Astrocyte (in vitro differentiated cells and primary cell): ENCODE measurements at regions not wholly inside any gene's neighbourhood (a gene's known extent, or its start where the extent isn't known, plus 50 kb on each side); places are given as distances from the start of the nearest gene placed in this dataset.

Experiments used
- DNase-seq: peaks from one replicate; pipeline ENCODE4 v3.0.0-alpha.2; 2010; ENCODE audit warnings: low read depth
- FAIRE-seq: peaks from 2 replicates; lab custom pipeline; 2011; peaks lifted over from hg19 to GRCh38; lab: Jason Lieb, UNC
- H2AFZ ChIP-seq: 2 replicates; pipeline ENCODE4 v1.6.0; 2012; ENCODE audit warnings: low read depth, low read length, inconsistent platforms
- H3K27ac ChIP-seq: 2 replicates; pipeline ENCODE4 v1.5.1; 2011; ENCODE audit warnings: low read depth, low read length, inconsistent platforms
- H3K27me3 ChIP-seq: 2 replicates; pipeline ENCODE4 v1.6.0; 2011; ENCODE audit warnings: low read length, inconsistent platforms; ENCODE audit not compliant: insufficient read depth
- H3K36me3 ChIP-seq: 2 replicates; pipeline ENCODE4 v1.5.1; 2011; ENCODE audit warnings: low read length, inconsistent platforms; ENCODE audit not compliant: insufficient read depth
- H3K4me1 ChIP-seq: 2 replicates; pipeline ENCODE4 v1.5.1; 2011; ENCODE audit warnings: low read length, inconsistent platforms; ENCODE audit not compliant: insufficient read depth
- H3K4me2 ChIP-seq: 2 replicates; pipeline ENCODE4 v1.6.0; 2012; ENCODE audit warnings: low read length, inconsistent platforms
- H3K4me3 ChIP-seq: 2 replicates; pipeline ENCODE4 v1.5.1; 2011; ENCODE audit warnings: low read depth, mild to moderate bottlenecking, low read length, inconsistent platforms; ENCODE audit not compliant: insufficient read depth
- H3K79me2 ChIP-seq: 2 replicates; pipeline ENCODE4 v1.6.0; 2012; ENCODE audit warnings: mild to moderate bottlenecking, low read length, inconsistent platforms; ENCODE audit not compliant: insufficient read depth
- H3K9ac ChIP-seq: 2 replicates; pipeline ENCODE4 v1.6.0; 2012; ENCODE audit warnings: mild to moderate bottlenecking, low read length, inconsistent platforms
- H3K9me3 ChIP-seq: 2 replicates; pipeline ENCODE4 v1.5.1; 2012; ENCODE audit warnings: low read depth, mild to moderate bottlenecking, low read length, inconsistent platforms; ENCODE audit not compliant: insufficient read depth
- H4K20me1 ChIP-seq: 2 replicates; pipeline ENCODE4 v1.6.0; 2012; ENCODE audit warnings: low read length, inconsistent platforms; ENCODE audit not compliant: insufficient read depth
- H3K27ac Mint-ChIP-seq: one replicate; pipeline ENCODE4 v1.8.0; 2021; ENCODE audit warnings: mild to moderate bottlenecking, mixed read lengths; ENCODE audit not compliant: unreplicated experiment
- H3K27me3 Mint-ChIP-seq: one replicate; pipeline ENCODE4 v1.8.0; 2021; ENCODE audit warnings: low read depth, mixed read lengths; ENCODE audit not compliant: unreplicated experiment
- H3K36me3 Mint-ChIP-seq: one replicate; pipeline ENCODE4 v1.8.0; 2021; ENCODE audit warnings: low read depth, mixed read lengths; ENCODE audit not compliant: unreplicated experiment
- H3K4me1 Mint-ChIP-seq: one replicate; pipeline ENCODE4 v1.8.0; 2021; ENCODE audit warnings: low read depth, mixed read lengths; ENCODE audit not compliant: unreplicated experiment
- H3K4me3 Mint-ChIP-seq: one replicate; pipeline ENCODE4 v1.8.0; 2021; ENCODE audit warnings: mild to moderate bottlenecking, moderate library complexity, mixed read lengths; ENCODE audit not compliant: unreplicated experiment
- H3K9me3 Mint-ChIP-seq: one replicate; pipeline ENCODE4 v1.8.0; 2021; ENCODE audit warnings: mild to moderate bottlenecking, mixed read lengths; ENCODE audit not compliant: unreplicated experiment
- CTCF ChIP-seq: IDR thresholded peaks from 2 replicates; pipeline ENCODE4 v1.5.1; 2011; ENCODE audit warnings: low read depth, mild to moderate bottlenecking, inconsistent platforms, low read length, moderate library complexity; ENCODE audit not compliant: insufficient read depth
- EZH2 ChIP-seq: IDR thresholded peaks from 2 replicates; pipeline ENCODE4 v1.6.1; 2012; ENCODE audit warnings: mild to moderate bottlenecking, low read length, inconsistent platforms; ENCODE audit not compliant: insufficient read depth

DNA sequence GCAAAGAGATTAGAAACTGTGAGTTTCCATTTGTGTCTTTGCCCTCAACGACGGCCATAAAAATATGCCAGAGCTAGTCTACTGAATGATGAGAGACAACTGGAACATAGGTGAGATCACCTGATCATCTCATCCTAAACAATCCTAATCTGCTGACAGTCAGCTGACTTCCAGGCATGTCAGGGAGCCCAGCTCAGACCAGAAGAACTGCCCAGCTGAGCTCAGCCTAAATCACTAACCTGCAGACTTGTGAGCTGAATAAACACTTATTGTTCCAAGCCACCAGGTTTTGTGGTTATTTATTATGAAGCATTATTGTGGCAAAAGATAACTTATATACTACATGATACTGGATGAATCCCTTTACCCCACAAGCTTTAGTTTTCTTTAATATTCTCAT lies 118.9 kb upstream of the PLEKHG7 start:
- no peaks in the 10 kb centered on the region for H3K79me2 ChIP-seq
- H3K4me1 Mint-ChIP-seq, result peaks cover 2% of the 10 kb centered on the region
- no peak overlapping the region for H3K27ac ChIP-seq
- FAIRE-seq, result no peak
- no peaks in the 10 kb centered on the region for H3K36me3 ChIP-seq
- no peaks in the 10 kb centered on the region for H3K4me1 ChIP-seq
- no peak overlapping the region for H3K27ac Mint-ChIP-seq
- H3K9me3 ChIP-seq, result no peaks in the 10 kb centered on the region
- H3K27me3 ChIP-seq, result no peaks in the 10 kb centered on the region
- H3K4me3 ChIP-seq, result no peak overlapping the region
- H3K36me3 Mint-ChIP-seq, result no peaks in the 10 kb centered on the region
- H4K20me1 ChIP-seq, result no peaks in the 10 kb centered on the region
- no peak overlapping the region for H3K4me3 Mint-ChIP-seq
- no peaks in the 10 kb centered on the region for H3K27me3 Mint-ChIP-seq
- peaks cover 12% of the 10 kb centered on the region for H3K9me3 Mint-ChIP-seq
- H3K9ac ChIP-seq, result no peak overlapping the region
- TF ChIP-seq CTCF, result no peak
- no peak for DNase-seq
- no peak overlapping the region for H3K4me2 ChIP-seq
- H2AFZ ChIP-seq, result no peak overlapping the region

DNA sequence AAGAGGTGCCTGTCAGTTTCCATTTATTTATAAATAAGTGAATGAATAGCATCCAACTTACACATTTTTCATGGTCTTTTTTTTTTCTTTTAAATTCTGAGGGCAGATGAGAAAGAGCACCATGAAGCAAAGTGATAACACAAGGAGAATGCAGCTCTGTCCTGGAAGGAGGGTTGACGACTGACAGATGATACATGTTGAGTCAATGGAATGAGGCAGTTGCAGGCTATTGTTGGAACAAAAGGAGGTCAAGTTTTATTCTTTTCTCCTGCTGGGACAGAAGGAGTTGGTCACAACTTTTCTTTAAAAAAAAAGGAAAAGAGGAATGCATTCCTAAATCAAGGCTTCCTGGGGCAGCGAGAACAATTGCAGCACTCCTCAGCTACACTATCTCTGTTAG lies 119.9 kb upstream of the PLEKHG7 start:
- no peak overlapping the region for H2AFZ ChIP-seq
- peak overlapping the region; percentile 3 for H3K4me2 ChIP-seq
- no peaks in the 10 kb centered on the region for H3K9me3 ChIP-seq
- no peaks in the 10 kb centered on the region for H3K27me3 ChIP-seq
- peaks cover 2% of the 10 kb centered on the region for H3K4me1 Mint-ChIP-seq
- H3K4me1 ChIP-seq, result no peaks in the 10 kb centered on the region
- peaks cover 12% of the 10 kb centered on the region for H3K9me3 Mint-ChIP-seq
- no peaks in the 10 kb centered on the region for H3K27me3 Mint-ChIP-seq
- FAIRE-seq (no peak), DNase-seq (no peak)
- H3K36me3 Mint-ChIP-seq, result no peaks in the 10 kb centered on the region
- TF ChIP-seq CTCF, result no peak
- TF ChIP-seq EZH2, result no peak
- no peak overlapping the region for H3K27ac ChIP-seq
- H3K36me3 ChIP-seq, result no peaks in the 10 kb centered on the region
- H3K4me3 ChIP-seq, result no peak overlapping the region
- H3K79me2 ChIP-seq, result no peaks in the 10 kb centered on the region
- no peak overlapping the region for H3K4me3 Mint-ChIP-seq
- H4K20me1 ChIP-seq, result no peaks in the 10 kb centered on the region
- no peak overlapping the region for H3K9ac ChIP-seq
- H3K27ac Mint-ChIP-seq, result no peak overlapping the region

GRCh38 chr12:92582475-92582874 lies 120.3 kb upstream of the PLEKHG7 start:
- H3K4me3 Mint-ChIP-seq, result no peak overlapping the region
- H3K9me3 Mint-ChIP-seq, result peaks cover 12% of the 10 kb centered on the region
- no peak for TF ChIP-seq EZH2
- no peak for TF ChIP-seq CTCF

More at GRCh38 chr12:92582475-92582874, 120.3 kb upstream of the PLEKHG7 start:
- Histone ChIP-seq H3K4me3 (no peak overlapping the region), H3K9me3 (no peaks in the 10 kb centered on the region), H3K4me2 (no peak overlapping the region), H3K27me3 (no peaks in the 10 kb centered on the region), H3K36me3 (no peaks in the 10 kb centered on the region), H3K79me2 (no peaks in the 10 kb centered on the region), H3K4me1 (no peaks in the 10 kb centered on the region), H4K20me1 (no peaks in the 10 kb centered on the region), H3K9ac (no peak overlapping the region), H3K27ac (no peak overlapping the region), H2AFZ (no peak overlapping the region)
- DNase-seq (no peak), FAIRE-seq (no peak)
- Mint-ChIP-seq H3K36me3 (no peaks in the 10 kb centered on the region), H3K27me3 (no peaks in the 10 kb centered on the region), H3K4me1 (peaks cover 2% of the 10 kb centered on the region), H3K27ac (no peak overlapping the region)
